ENCODE measurements at regions not wholly inside any gene's neighbourhood (a gene's known extent, or its start where the extent isn't known, plus 50 kb on each side); places are given as distances from the start of the nearest gene placed in this dataset.
A peak's percentile ranks its signal among the peaks of the same experiment; 100 is the strongest.
"Not testable (repeated sequence)": the region's sequence is repeated elsewhere in the genome, so short reads cannot be mapped to it uniquely, and the experiment has no call there.

GRCh38 chr11:39661890-39662289 lies 1797.6 kb downstream of the LRRC4C start:
- no peaks in the 10 kb centered on the region for H3K36me3 ChIP-seq
- ATAC-seq (no peak), DNase-seq (no peak)
- intact Hi-C loops (cut with DNase I) = no loop called here
- no peak overlapping the region for H3K27ac ChIP-seq
- no peaks in the 10 kb centered on the region for H3K27me3 ChIP-seq
- TF ChIP-seq, protein P1, sequence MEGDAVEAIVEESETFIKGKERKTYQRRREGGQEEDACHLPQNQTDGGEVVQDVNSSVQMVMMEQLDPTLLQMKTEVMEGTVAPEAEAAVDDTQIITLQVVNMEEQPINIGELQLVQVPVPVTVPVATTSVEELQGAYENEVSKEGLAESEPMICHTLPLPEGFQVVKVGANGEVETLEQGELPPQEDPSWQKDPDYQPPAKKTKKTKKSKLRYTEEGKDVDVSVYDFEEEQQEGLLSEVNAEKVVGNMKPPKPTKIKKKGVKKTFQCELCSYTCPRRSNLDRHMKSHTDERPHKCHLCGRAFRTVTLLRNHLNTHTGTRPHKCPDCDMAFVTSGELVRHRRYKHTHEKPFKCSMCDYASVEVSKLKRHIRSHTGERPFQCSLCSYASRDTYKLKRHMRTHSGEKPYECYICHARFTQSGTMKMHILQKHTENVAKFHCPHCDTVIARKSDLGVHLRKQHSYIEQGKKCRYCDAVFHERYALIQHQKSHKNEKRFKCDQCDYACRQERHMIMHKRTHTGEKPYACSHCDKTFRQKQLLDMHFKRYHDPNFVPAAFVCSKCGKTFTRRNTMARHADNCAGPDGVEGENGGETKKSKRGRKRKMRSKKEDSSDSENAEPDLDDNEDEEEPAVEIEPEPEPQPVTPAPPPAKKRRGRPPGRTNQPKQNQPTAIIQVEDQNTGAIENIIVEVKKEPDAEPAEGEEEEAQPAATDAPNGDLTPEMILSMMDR (IDR thresholded peaks at IDR 0.05) = no peak
- no peak for TF ChIP-seq POLR2A (IDR thresholded peaks at IDR 0.05)
- H3K4me1 ChIP-seq = no peaks in the 10 kb centered on the region
- H3K9me3 ChIP-seq = peaks cover 0 to 21% (median 7%) of the 10 kb centered on the region in 12 donors
- no peak overlapping the region for H3K4me3 ChIP-seq

GRCh38 chr11:39651857-39652461 lies 1807.5 kb downstream of the LRRC4C start:
- Histone ChIP-seq H3K9me3 (peaks cover 0 to 17% (median 0%) of the 10 kb centered on the region in 12 donors), H3K4me3 (no peak overlapping the region), H3K4me1 (no peaks in the 10 kb centered on the region), H3K27me3 (no peaks in the 10 kb centered on the region), H3K36me3 (no peaks in the 10 kb centered on the region), H3K27ac (no peak overlapping the region)
- 78 to 81% (median 80%) methylated on average over 19 to 24 of the region's 24 CpGs for WGBS, 4 donors
- TF ChIP-seq, protein P1 (IDR thresholded peaks at IDR 0.05) = no peak
- no peak for TF ChIP-seq POLR2A (IDR thresholded peaks at IDR 0.05)
- ATAC-seq (no peak), DNase-seq (peak in 1 of 5 donors; percentile 52)
- intact Hi-C loops (cut with DNase I) = no loop called here

DNA sequence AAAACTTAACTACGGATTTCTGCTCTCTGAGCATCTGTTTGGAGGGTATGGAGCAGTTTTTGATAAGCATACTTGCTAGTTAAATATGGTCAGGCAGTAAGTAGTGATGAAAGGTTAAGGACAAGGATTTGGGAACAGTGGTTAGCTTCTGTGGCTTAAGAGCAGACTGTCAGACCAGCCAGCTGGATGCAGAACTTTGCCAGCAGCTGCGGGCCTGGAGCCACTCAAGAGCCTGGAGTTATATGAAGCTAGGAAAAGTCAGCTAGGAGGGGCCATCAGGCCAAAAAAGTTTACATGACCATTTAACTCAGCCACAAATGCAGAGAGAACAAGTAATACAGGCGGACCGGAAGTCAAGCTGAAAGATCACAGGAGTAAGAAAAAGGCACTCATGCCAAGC lies 1817.7 kb downstream of the LRRC4C start:
- Histone ChIP-seq H3K4me3 (no peak overlapping the region), H3K27me3 (no peaks in the 10 kb centered on the region), H3K27ac (no peak overlapping the region), H3K4me1 (peaks cover 0 to 4% (median 0%) of the 10 kb centered on the region in 12 donors), H3K9me3 (peaks cover 0 to 6% (median 0%) of the 10 kb centered on the region in 12 donors), H3K36me3 (no peaks in the 10 kb centered on the region)
- 46 to 53% (median 51%) methylated on average over 4 of the region's 4 CpGs for whole genome bisulfite sequencing, 4 donors
- DNase-seq (no peak), ATAC-seq (no peak)
- intact Hi-C loops (cut with DNase I) = no loop called here
- TF ChIP-seq POLR2A (IDR thresholded peaks at IDR 0.05) = no peak

DNA sequence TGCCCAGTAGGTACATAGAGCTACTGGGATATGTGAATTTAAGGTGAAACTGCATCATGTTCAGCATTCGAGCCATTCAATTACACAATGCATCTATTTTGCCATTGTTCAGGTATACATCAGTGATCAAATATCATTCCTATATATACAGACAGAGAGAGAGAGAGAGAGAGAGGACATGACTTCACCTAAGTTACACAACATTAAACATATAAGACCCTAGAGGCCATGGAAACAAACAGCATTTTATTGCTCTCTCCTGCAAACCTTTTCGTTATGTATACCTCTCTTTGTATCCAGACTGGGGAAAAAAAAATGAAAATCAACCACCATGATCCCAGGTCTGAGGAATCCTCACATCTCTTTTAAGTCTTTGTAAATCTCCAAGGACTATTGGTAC lies 1829.1 kb downstream of the LRRC4C start:
- TF ChIP-seq, protein P1 (IDR thresholded peaks at IDR 0.05) = no peak
- TF ChIP-seq POLR2A (IDR thresholded peaks at IDR 0.05) = no peak
- Histone ChIP-seq H3K4me3 (no peak overlapping the region), H3K4me1 (no peaks in the 10 kb centered on the region), H3K36me3 (no peaks in the 10 kb centered on the region), H3K9me3 (peaks cover 0 to 3% (median 0%) of the 10 kb centered on the region in 12 donors), H3K27ac (no peak overlapping the region), H3K27me3 (no peaks in the 10 kb centered on the region)
- DNase-seq (no peak), ATAC-seq (no peak)
- intact Hi-C loops (cut with DNase I) = no loop called here
- 61 to 75% (median 69%) methylated on average over 2 of the region's 2 CpGs for WGBS, 4 donors

GRCh38 chr11:39628311-39628710 lies 1831.1 kb downstream of the LRRC4C start:
- H3K27ac ChIP-seq = no peak overlapping the region
- ATAC-seq = no peak
- DNase-seq = no peak
- WGBS, 4 donors = 70 to 81% (median 77%) methylated on average over 2 of the region's 2 CpGs
- TF ChIP-seq POLR2A (IDR thresholded peaks at IDR 0.05) = no peak
- TF ChIP-seq, protein P1 (IDR thresholded peaks at IDR 0.05) = no peak
- intact Hi-C loops (cut with DNase I) = no loop called here
- H3K4me3 ChIP-seq = no peak overlapping the region
- peaks cover 0 to 3% (median 0%) of the 10 kb centered on the region in 12 donors for H3K9me3 ChIP-seq
- H3K36me3 ChIP-seq = no peaks in the 10 kb centered on the region
- no peaks in the 10 kb centered on the region for H3K27me3 ChIP-seq
- no peaks in the 10 kb centered on the region for H3K4me1 ChIP-seq

- intact Hi-C loops (cut with DNase I); H3K36me3 ChIP-seq; H3K4me3 ChIP-seq; H3K4me1 ChIP-seq; ATAC-seq; H3K27ac ChIP-seq; DNase-seq; H3K27me3 ChIP-seq: not testable (repeated sequence)
- WGBS, 4 donors = 66 to 76% (median 69%) methylated on average over 1 to 3 of the region's 3 CpGs
- H3K9me3 ChIP-seq = peaks cover 0 to 15% (median 4%) of the 10 kb centered on the region in 12 donors
Observed at GRCh38 chr11:39620309-39620708, 1839.1 kb downstream of the LRRC4C start.
